ENCODE measurements at regions not wholly inside any gene's neighbourhood (a gene's known extent, or its start where the extent isn't known, plus 50 kb on each side); places are given as distances from the start of the nearest gene placed in this dataset.
"Not testable (repeated sequence)": the region's sequence is repeated elsewhere in the genome, so short reads cannot be mapped to it uniquely, and the experiment has no call there.

GRCh38 chr18:28727189-28727588, 550.3 kb upstream of the CDH2 start:
- DNase-seq (ENCODE audit: low read depth, low spot score) = not testable (repeated sequence)

GRCh38 chr18:28725876-28726275, 548.9 kb upstream of the CDH2 start:
- DNase-seq (ENCODE audit: low read depth, low spot score) = no peak

DNA sequence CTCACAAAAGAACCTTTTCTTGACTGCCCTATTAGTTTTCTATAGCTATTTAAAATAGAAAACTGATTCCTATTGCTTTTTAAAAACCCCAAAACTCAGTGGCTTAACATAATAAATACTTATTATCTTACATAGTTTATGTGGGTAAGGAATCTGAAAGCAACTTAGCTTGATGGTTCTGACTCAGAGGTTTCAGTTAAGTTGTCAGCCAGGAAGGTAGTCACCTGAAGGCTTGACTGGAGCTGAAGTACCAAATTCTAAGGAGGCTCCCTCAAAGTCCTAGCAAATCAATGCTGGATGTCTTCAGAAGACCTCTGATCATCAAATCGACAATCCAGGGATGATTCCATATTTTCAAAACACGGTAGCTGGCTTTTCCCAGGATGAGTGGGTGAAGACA, 546.6 kb upstream of the CDH2 start:
- no peak for DNase-seq (ENCODE audit: low read depth, low spot score)

DNA sequence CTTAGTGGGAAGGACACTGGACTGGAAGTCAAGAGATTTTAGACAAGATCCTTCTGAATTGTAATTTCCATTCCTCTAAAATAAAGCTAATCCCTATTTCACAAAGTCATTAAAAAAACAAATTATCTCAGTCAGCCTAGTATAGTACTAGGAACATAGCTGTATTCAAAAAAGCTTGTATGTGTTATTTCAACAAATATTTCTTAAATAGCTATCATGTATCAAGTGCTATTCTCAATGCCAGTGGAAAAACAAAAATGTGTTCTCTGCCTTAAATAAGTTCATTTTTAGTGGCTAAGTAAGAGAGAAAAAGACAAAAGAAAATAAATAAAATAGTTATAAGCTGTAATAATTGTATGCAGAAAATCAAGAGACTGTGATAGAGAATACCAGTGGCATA, 541.8 kb upstream of the CDH2 start:
- no peak for DNase-seq (ENCODE audit: low read depth, low spot score)

DNA sequence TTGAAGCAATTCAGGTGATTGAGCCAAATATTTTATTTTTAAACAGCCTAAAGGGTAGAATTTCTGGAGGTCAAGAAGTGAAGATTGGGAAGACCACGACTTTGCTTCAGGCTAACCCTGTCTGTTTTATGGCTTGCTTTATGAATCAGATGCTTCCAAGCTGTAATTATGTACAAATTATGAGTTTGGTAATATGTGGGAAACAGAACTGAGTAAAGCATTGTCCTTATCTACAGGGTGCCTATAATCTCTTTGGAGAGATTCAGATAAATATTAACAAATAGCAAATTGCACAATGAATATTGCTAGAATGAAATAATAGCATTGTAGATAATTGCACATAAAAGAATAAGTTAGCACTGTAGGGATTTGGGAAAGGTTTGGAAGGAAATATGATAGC, 539.4 kb upstream of the CDH2 start:
- no peak for DNase-seq (ENCODE audit: low read depth, low spot score)

DNA sequence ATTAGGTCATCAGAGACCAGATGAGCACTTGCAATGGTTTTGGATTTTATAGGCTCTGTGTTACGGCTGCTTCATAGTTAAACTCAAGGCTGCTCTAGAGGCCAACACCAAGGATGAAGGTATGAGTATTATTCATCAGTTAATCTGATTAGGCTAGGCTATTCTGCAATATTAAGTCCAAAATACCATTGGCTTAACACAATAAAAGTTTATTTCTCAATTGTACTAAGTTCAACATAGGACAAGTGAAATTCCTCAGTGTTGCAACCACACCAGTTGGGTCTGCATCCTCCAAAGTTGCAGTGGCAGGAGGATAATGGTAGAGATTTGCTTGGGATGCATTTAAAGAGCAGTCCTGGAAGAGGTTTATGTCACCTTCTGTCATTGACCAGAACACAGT, 538.3 kb upstream of the CDH2 start:
- DNase-seq (ENCODE audit: low read depth, low spot score) = no peak

- no peak for DNase-seq (ENCODE audit: low read depth, low spot score)
Observed at GRCh38 chr18:28714498-28714897, 537.6 kb upstream of the CDH2 start.

DNA sequence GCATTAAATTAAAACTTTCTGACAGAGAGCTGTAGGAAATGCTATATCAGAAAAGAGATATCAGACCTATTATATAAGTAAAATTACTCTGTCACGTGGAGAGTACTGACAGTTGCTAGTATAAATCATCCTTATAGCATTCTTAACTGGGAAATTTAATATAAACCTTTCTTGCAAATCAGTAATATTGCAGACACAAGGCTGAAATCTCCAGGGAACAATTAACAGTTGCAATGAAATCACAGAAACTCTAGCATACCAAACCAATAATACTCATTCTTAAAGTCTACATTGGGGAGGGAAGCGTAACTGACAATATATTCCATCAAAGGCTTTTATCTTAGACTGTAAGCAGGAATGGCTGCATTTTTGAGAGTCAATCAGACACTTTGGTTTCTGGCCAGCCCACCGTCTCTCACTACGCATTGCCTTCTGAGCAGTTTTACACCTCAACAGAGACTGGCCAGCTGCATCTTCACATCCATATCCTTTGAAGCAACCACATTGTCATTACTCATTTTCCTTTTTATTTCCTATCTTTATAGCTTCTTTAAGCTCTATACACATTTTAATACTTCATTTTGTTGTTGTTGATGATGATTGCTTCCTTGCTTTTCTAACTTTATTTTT, 536.0 kb upstream of the CDH2 start:
- no peak for DNase-seq (ENCODE audit: low read depth, low spot score)

- no peak for DNase-seq (ENCODE audit: low read depth, low spot score)
Observed at GRCh38 chr18:28712172-28712571, 535.2 kb upstream of the CDH2 start.

DNA sequence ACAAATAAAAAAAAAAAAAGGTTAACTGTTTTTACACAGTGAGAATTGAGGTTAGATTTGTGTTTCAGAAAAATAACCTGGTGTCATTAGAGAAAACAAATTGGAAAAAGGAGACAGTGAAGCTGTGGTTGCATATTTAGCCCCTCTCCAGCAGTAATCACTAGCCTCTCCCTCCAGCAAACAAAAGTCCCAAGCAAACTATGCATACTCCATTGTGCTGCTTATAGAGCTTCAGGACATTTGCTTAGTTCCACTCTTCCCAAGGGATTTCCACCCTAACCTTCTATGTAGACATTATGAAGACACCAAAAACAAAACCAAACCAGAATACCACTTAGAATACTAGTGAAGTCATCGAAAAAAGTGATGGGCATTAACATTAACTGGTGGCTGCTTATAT, 534.2 kb upstream of the CDH2 start:
- no peak for DNase-seq (ENCODE audit: low read depth, low spot score)

DNA sequence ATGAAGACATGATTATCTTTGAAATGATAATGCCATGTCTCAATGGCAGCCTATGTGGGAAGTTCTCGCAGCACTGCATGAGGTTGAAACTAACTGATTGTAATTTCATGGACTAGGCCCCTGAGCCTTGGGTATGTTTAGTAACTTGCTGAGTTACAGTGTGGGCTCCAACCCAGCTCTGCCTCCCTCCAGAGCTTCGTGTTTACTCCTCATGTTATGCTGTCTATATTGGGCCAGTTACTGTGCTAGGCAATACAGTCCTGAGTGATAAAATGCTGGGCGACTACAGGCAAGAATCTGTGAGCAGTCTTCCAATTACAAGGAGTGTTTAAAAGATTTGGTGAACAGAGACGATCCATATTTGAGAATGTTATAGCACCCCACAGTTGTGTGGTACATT, 530.1 kb upstream of the CDH2 start:
- no peak for DNase-seq (ENCODE audit: low read depth, low spot score)

DNA sequence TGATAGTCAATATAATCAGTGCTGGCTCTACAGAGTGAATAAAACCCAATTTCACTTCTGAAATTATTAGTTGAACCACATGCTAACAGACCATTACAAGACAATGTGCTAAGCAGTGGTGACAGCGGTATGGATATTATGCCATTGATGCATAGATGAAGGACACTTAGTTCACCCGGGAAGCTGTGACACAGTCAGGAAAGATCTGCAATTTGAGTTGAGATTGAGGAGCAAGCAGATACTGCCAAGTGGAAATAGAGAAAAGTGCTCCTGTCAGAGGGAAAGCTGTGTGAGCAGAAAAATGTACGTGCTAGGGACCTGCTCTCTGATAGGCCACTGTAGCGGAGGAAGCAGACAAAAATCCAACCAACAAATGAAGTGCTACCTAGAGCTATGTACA, 529.5 kb upstream of the CDH2 start:
- DNase-seq (ENCODE audit: low read depth, low spot score) = no peak

DNA sequence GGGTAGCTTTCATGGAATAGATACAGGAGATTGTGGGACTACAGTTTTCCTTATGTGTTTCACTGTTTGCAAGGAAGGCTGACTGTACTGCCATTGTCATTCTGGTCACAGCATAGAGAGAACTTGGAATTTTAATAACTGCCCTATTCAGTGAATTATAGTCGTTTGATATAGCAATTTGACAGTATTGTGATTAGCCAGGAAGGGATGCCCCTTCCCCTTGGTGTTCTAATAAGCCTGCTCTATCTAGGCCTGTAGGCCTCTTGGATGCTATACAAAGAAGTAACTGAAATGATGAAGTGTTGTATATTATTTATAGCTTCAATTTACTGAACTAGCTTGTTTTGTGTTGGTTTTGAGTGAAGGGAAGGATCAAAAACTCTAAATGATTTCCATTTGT, 528.6 kb upstream of the CDH2 start:
- DNase-seq (ENCODE audit: low read depth, low spot score) = no peak

DNA sequence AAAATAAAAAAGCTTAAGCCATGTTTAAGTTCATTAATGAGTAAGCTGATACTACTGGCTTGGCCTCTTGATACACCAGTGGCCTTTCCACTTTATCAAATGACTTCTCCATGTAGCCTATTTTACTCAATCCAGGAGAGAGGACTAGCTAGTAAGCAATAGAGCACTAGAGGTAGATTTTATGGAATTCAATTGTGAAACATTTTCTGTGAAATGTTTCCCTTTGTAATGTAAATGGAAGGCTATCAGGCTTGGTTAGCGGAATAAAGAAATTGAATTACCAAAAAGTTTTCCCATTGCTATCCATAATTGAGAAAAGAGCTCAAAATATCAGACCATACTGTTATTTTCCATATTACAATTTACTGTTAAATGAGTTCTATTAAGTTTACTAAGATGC, 515.4 kb upstream of the CDH2 start:
- DNase-seq (ENCODE audit: low read depth, low spot score) = no peak

- no peak for DNase-seq (ENCODE audit: low read depth, low spot score)
Observed at GRCh38 chr18:28691496-28691840, 514.5 kb upstream of the CDH2 start.

- no peak for DNase-seq (ENCODE audit: low read depth, low spot score)
Observed at GRCh38 chr18:28690836-28691495, 514.0 kb upstream of the CDH2 start.

DNA sequence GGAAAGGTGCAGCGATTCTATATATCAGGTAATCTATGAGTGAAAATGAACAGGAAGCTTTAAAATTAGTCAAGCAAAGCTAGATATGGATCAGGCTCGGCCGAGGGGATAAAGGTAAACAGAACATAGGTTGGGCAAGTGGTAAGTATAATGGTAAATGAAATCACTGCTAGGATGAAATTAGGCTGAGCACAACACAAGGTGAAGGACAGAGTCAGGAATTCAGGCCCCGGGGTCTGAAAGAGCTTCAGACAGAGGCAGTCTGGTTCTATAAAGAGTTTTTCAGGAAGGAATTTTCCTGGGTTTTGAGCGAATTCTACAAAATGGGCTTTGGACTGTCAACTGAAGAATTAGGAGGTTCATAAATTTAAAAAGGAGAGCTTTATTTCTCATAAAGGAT, 513.2 kb upstream of the CDH2 start:
- DNase-seq (ENCODE audit: low read depth, low spot score) = no peak

GRCh38 chr18:28689588-28689987, 512.7 kb upstream of the CDH2 start:
- no peak for DNase-seq (ENCODE audit: low read depth, low spot score)

DNA sequence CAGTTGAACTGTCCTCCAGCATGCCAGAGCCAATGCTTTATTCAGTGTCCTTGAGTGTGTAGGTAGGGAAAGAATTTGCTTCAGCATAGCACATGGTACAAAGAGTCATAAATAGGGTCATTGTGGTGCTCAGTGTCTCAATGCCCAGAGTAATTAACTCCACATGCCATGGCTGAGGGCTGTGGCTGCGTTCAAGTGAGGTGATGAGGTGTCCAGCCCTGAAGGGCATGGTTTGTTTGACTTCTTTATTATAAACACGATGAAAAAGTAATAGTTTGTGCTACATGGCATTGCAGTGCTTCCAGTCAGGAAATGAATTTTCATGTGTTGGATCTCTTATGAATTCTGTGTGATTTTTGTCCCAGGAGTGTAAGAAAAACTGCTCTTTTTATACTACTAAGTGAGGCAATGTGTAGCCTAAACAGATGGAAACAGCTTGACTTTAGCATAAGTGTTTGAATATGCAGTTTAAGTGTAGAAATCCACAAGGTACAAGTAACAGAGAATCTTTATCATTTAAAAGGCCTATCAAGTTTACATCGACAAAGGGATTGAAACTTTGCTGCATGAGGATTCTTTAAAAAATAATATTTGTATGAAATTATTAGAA, 507.9 kb upstream of the CDH2 start:
- no peak for DNase-seq (ENCODE audit: low read depth, low spot score)

DNA sequence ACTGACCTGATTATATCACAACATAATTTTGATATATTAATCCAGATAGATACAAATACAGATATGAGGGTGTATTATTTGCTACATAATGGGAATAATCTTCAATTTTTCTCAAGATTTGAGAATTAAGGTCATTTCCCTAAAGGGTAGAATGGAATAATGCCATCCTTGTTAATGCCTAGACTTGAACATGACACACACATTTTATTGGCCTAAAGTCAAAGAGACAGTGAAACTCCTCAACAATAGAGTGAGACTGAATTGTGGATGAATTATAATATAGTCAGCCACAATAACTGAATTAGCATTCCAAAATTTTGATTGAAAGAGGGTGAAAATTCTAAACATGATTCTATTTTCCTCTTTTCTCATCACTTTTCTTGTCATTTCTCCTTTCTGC, 506.0 kb upstream of the CDH2 start:
- no peak for DNase-seq (ENCODE audit: low read depth, low spot score)

DNA sequence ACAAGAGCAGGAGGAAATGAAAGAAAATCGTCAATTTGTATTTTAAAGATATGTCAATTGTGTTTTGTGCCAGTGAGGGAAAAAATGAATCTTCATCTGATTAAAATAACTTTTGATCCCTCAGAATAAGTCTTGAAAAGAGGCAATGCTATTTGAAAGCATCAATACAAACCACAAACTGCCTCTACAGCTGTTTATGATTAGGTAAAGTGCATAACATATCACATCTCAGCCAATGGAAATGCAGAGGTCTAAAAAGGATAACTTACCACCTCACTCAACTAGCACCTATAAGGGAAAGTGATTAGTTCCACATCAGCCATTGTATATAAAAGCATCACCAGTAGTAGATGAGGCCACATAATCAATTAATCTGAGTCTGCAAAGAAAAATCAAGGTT, 492.2 kb upstream of the CDH2 start:
- no peak for DNase-seq (ENCODE audit: low read depth, low spot score)

GRCh38 chr18:28666216-28666615, 489.3 kb upstream of the CDH2 start:
- no peak for DNase-seq (ENCODE audit: low read depth, low spot score)

GRCh38 chr18:28657961-28658360, 481.0 kb upstream of the CDH2 start:
- no peak for DNase-seq (ENCODE audit: low read depth, low spot score)

- no peak for DNase-seq (ENCODE audit: low read depth, low spot score)
Observed at GRCh38 chr18:28652654-28653053, 475.7 kb upstream of the CDH2 start.
